GM12878 (cell line): ENCODE measurements at regions not wholly inside any gene's neighbourhood (a gene's known extent, or its start where the extent isn't known, plus 50 kb on each side); places are given as distances from the start of the nearest gene placed in this dataset.

ENCODE experiments used
- CREB1 ChIP-seq: IDR thresholded peaks from 2 replicates; pipeline ENCODE4 v1.6.1; 2012; ENCODE audit warnings: low read depth, mild to moderate bottlenecking, inconsistent platforms
- MYB ChIP-seq: fragments of 150-350 bp; IDR thresholded peaks from 2 replicates; pipeline ENCODE4 v1.6.1; 2014; ENCODE audit warnings: mild to moderate bottlenecking, low read depth, low read length, borderline replicate concordance
- TF ChIP-seq, protein P1 (sequence below), 3 experiments: IDR thresholded peaks in 2 of 3; conservative IDR thresholded peaks in 1 of 3; 2 replicates each; pipeline ENCODE4 v1.5.1; 2011; ENCODE audit warnings: low read depth in 3 of 3, low read length in 3 of 3, mild to moderate bottlenecking in 3 of 3, control low read depth in 2 of 3, moderate library complexity in 2 of 3, inconsistent platforms in 1 of 3, mixed read lengths in 1 of 3; ENCODE audit not compliant: control insufficient read depth in 2 of 3, insufficient read depth in 1 of 3; ENCODE audit errors: extremely low read depth in 1 of 3
- TF ChIP-seq, protein P2 (sequence below): IDR thresholded peaks from 2 replicates; pipeline ENCODE4 v1.6.1; 2011; ENCODE audit warnings: low read depth, mild to moderate bottlenecking, low read length, moderate library complexity, borderline replicate concordance; ENCODE audit errors: extremely low read depth

DNA sequence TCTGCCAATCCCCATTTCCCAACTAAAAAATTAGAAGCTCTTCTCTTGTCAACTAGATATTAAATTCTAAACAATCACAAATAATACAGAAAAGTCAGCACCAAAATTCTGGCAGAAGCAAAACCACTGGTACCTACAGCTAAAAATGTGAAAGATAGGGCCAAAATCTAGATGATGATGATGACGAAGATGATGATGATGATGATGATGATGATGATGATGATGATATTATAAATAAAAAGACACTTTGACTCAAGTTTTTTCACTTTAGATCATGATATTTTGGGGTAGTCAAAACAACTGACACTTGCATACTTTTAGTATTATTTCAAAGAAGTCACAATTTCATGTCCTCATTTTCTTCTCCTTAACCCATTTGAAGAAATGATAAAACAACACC lies 470.1 kb upstream of the NR2F2 start:
- TF ChIP-seq, protein P1, sequence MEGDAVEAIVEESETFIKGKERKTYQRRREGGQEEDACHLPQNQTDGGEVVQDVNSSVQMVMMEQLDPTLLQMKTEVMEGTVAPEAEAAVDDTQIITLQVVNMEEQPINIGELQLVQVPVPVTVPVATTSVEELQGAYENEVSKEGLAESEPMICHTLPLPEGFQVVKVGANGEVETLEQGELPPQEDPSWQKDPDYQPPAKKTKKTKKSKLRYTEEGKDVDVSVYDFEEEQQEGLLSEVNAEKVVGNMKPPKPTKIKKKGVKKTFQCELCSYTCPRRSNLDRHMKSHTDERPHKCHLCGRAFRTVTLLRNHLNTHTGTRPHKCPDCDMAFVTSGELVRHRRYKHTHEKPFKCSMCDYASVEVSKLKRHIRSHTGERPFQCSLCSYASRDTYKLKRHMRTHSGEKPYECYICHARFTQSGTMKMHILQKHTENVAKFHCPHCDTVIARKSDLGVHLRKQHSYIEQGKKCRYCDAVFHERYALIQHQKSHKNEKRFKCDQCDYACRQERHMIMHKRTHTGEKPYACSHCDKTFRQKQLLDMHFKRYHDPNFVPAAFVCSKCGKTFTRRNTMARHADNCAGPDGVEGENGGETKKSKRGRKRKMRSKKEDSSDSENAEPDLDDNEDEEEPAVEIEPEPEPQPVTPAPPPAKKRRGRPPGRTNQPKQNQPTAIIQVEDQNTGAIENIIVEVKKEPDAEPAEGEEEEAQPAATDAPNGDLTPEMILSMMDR (IDR thresholded peaks at IDR 0.05 in 2 of 3, conservative IDR thresholded peaks at IDR 0.05 in 1 of 3; ENCODE audit: control insufficient read depth in 2 of 3, extremely low read depth in 1 of 3, insufficient read depth in 1 of 3, low read depth in 3 of 3, low read length in 3 of 3): no peak
- TF ChIP-seq CREB1 (no peak), MYB (no peak)
- TF ChIP-seq, protein P2, sequence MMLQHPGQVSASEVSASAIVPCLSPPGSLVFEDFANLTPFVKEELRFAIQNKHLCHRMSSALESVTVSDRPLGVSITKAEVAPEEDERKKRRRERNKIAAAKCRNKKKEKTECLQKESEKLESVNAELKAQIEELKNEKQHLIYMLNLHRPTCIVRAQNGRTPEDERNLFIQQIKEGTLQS: no peak
